Breast epithelium (tissue), 3 donors: ENCODE measurements at regions not wholly inside any gene's neighbourhood (a gene's known extent, or its start where the extent isn't known, plus 50 kb on each side); places are given as distances from the start of the nearest gene placed in this dataset.

Source experiments
- CTCF ChIP-seq, 3 donors: fragments of 450-650 bp; IDR thresholded peaks; one replicate each; pipeline ENCODE4 v1.5.1; 2016 to 2017; ENCODE audit warnings: antibody characterized with exemption in 3 of 3, mild to moderate bottlenecking in 3 of 3, moderate library complexity in 3 of 3
- POLR2A ChIP-seq: fragments of 450-650 bp; IDR thresholded peaks from one replicate; pipeline ENCODE4 v1.6.1; 2016; ENCODE audit warnings: antibody characterized with exemption, mild to moderate bottlenecking, moderate library complexity
- POLR2AphosphoS5 ChIP-seq, 3 donors: sonication (generic); formaldehyde crosslinking; IDR thresholded peaks; one replicate each; pipeline ENCODE4 v1.6.1; 2017; ENCODE audit warnings: antibody characterized with exemption in 3 of 3

GRCh38 chr18:54032412-54032811, 192.1 kb downstream of the MBD2 start:
- TF ChIP-seq CTCF (IDR thresholded peaks at IDR 0.05) (no peak), POLR2AphosphoS5 (IDR thresholded peaks at IDR 0.05) (no peak), POLR2A (no peak)
